Fibroblast of villous mesenchyme (primary cell): ENCODE measurements at regions not wholly inside any gene's neighbourhood (a gene's known extent, or its start where the extent isn't known, plus 50 kb on each side); places are given as distances from the start of the nearest gene placed in this dataset.

Source experiments
- DNase-seq: peaks from one replicate; pipeline ENCODE4 v3.0.0-alpha.2; 2010; ENCODE audit warnings: low read depth
- H3K4me3 ChIP-seq: 2 replicates; pipeline ENCODE4 v1.5.1; 2011; ENCODE audit warnings: low read depth, mild to moderate bottlenecking, low read length
- TF ChIP-seq, protein P1 (sequence below): IDR thresholded peaks from 2 replicates; pipeline ENCODE4 v1.5.1; 2012; ENCODE audit warnings: low read depth, mild to moderate bottlenecking, low read length; ENCODE audit not compliant: insufficient read depth

GRCh38 chr11:70540196-70540595, 141.9 kb downstream of the CTTN start:
- no peak overlapping the region for H3K4me3 ChIP-seq
- TF ChIP-seq, protein P1, sequence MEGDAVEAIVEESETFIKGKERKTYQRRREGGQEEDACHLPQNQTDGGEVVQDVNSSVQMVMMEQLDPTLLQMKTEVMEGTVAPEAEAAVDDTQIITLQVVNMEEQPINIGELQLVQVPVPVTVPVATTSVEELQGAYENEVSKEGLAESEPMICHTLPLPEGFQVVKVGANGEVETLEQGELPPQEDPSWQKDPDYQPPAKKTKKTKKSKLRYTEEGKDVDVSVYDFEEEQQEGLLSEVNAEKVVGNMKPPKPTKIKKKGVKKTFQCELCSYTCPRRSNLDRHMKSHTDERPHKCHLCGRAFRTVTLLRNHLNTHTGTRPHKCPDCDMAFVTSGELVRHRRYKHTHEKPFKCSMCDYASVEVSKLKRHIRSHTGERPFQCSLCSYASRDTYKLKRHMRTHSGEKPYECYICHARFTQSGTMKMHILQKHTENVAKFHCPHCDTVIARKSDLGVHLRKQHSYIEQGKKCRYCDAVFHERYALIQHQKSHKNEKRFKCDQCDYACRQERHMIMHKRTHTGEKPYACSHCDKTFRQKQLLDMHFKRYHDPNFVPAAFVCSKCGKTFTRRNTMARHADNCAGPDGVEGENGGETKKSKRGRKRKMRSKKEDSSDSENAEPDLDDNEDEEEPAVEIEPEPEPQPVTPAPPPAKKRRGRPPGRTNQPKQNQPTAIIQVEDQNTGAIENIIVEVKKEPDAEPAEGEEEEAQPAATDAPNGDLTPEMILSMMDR, result no peak
- no peak for DNase-seq

- TF ChIP-seq, protein P1, result no peak
- DNase-seq, result no peak
- H3K4me3 ChIP-seq, result no peak overlapping the region
Observed at GRCh38 chr11:70541176-70541575, 142.8 kb downstream of the CTTN start.

DNA sequence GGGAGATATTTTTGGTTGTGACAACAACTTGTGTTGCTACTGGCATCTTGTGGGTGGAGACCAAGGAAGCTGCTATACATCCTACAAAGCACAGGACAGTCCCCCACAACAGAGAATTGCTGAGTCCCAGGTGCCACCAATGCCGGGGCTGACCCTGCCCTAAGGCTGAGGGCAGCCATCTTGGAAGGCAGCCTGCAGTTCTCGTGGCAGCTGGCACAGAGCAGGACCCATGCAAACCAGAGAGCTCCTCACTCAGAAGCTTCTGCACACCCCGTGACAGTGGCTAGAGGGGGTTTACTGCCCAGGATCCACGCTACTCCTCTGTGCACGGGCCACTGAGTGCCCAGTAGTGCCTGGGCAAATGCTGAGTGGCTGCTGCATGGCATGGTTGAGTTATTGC, 143.4 kb downstream of the CTTN start:
- no peak overlapping the region for H3K4me3 ChIP-seq
- TF ChIP-seq, protein P1, result no peak
- DNase-seq, result no peak

GRCh38 chr11:70542406-70542805, 144.1 kb downstream of the CTTN start:
- no peak for DNase-seq
- H3K4me3 ChIP-seq, result no peak overlapping the region
- TF ChIP-seq, protein P1, result no peak

DNA sequence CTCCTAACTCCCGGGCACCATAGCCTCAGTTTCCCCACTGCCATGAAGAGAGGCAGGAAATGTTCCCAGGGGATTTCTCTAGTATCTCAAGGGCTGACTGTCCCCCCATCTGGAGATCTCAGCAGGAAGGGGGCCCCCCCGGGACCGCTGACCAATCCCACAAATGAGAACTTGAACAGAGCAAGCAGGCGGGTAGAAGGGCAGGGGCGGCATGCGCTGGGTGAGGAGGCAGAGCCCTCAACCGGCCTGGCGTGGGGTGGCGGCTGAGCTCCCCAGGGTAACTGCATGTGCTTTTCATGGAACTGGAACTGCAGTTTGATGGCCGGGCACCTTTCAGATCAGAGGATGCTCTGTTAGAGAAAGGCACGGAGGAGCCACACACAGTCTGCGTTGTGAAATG, 144.5 kb downstream of the CTTN start:
- H3K4me3 ChIP-seq, result no peak overlapping the region
- DNase-seq, result no peak
- TF ChIP-seq, protein P1, result no peak

GRCh38 chr11:70543611-70544010, 145.3 kb downstream of the CTTN start:
- DNase-seq, result no peak
- H3K4me3 ChIP-seq, result no peak overlapping the region
- TF ChIP-seq, protein P1, result no peak

- DNase-seq, result no peak
- H3K4me3 ChIP-seq, result no peak overlapping the region
- TF ChIP-seq, protein P1, result no peak
Observed at GRCh38 chr11:70544067-70544773, 145.9 kb downstream of the CTTN start.
